AG04450 (cell line): ENCODE measurements at regions not wholly inside any gene's neighbourhood (a gene's known extent, or its start where the extent isn't known, plus 50 kb on each side); places are given as distances from the start of the nearest gene placed in this dataset.

Experiments used
- CTCF ChIA-PET: fragments of 300-600, 350-600 bp; formaldehyde crosslinking; extraction: SDS; loops from one replicate; lab custom pipeline; 2022; ENCODE audit warnings: antibody characterized with exemption, inconsistent platforms; lab: Charles Lee
- POLR2A ChIA-PET: fragments of 350-600 bp; formaldehyde crosslinking; extraction: SDS; loops from one replicate; lab custom pipeline; 2021; ENCODE audit warnings: antibody characterized with exemption, inconsistent platforms; lab: Yijun Ruan, JAX
- DNase-seq: peaks from one replicate; pipeline ENCODE4 v3.0.0-alpha.2; 2011; ENCODE audit warnings: low read depth, low spot score
- H3K27ac ChIP-seq: one replicate; pipeline ENCODE4 v1.5.1; 2012; ENCODE audit warnings: low read depth, low read length, control low read depth
- H3K27me3 ChIP-seq: one replicate; pipeline ENCODE4 v1.6.0; 2012; ENCODE audit warnings: low read length; ENCODE audit not compliant: control insufficient read depth, insufficient read depth
- H3K4me3 ChIP-seq: 2 replicates; pipeline ENCODE4 v1.5.1; 2011; ENCODE audit warnings: mild to moderate bottlenecking, low read depth, low read length, control low read depth
- H3K9me3 ChIP-seq: 2 replicates; pipeline ENCODE4 v1.5.1; 2012; ENCODE audit warnings: low read length; ENCODE audit not compliant: control insufficient read depth, insufficient read depth
- TF ChIP-seq, protein P1 (sequence below): IDR thresholded peaks from 2 replicates; pipeline ENCODE4 v1.5.1; 2011; ENCODE audit warnings: low read depth, low read length, control low read depth, inconsistent platforms

GRCh38 chr6:41455410-41455809, 90.8 kb upstream of the FOXP4 start:
- POLR2A ChIA-PET, result no interaction called here
- TF ChIP-seq, protein P1, sequence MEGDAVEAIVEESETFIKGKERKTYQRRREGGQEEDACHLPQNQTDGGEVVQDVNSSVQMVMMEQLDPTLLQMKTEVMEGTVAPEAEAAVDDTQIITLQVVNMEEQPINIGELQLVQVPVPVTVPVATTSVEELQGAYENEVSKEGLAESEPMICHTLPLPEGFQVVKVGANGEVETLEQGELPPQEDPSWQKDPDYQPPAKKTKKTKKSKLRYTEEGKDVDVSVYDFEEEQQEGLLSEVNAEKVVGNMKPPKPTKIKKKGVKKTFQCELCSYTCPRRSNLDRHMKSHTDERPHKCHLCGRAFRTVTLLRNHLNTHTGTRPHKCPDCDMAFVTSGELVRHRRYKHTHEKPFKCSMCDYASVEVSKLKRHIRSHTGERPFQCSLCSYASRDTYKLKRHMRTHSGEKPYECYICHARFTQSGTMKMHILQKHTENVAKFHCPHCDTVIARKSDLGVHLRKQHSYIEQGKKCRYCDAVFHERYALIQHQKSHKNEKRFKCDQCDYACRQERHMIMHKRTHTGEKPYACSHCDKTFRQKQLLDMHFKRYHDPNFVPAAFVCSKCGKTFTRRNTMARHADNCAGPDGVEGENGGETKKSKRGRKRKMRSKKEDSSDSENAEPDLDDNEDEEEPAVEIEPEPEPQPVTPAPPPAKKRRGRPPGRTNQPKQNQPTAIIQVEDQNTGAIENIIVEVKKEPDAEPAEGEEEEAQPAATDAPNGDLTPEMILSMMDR, result no peak
- peaks cover 18% of the 10 kb centered on the region for H3K27me3 ChIP-seq

DNA sequence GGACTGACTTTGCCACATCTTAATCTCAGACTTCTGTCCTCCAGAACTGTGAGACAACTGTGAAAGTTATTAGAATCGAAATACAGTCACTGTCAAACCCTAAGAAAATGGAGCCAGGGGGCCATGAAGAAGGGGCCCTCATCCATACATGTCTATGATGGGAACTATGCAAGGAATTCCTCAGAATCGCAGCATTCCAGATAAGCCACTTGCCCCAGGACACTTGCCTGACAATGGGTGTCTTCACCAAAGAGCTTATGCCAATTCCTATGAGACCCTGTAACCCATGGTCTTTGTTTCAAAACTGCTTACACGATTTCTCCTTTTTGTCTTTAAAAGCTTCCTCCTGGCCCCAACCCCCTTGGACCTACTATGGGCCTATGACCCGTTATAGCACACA, 90.4 kb upstream of the FOXP4 start:
- POLR2A ChIA-PET, result interaction anchor here (0.9 kb wide), 1 partner anchor 12 kb away, joined by 3 read pairs; no protein-coding TSS in a partner anchor
- TF ChIP-seq, protein P1, result no peak
- H3K27ac ChIP-seq, result no peak overlapping the region
- H3K27me3 ChIP-seq, result peaks cover 16% of the 10 kb centered on the region
- no peak overlapping the region for H3K4me3 ChIP-seq
- no peak for DNase-seq
- no peaks in the 10 kb centered on the region; the same call in 1 of the 2 replicates for H3K9me3 ChIP-seq
- CTCF ChIA-PET, result interaction anchor here (1.2 to 1.8 kb wide), 2 partner anchors 13 to 88 kb away, joined by 3 to 9 read pairs; no protein-coding TSS in a partner anchor

More at GRCh38 chr6:41455410-41455809, 90.8 kb upstream of the FOXP4 start:
- H3K9me3 ChIP-seq, result no peaks in the 10 kb centered on the region; the same call in 1 of the 2 replicates
- H3K4me3 ChIP-seq, result no peak overlapping the region
- CTCF ChIA-PET, result interaction anchor here (1.8 kb wide), 1 partner anchor 12 kb away, joined by 9 read pairs; no protein-coding TSS in a partner anchor
- no peak overlapping the region for H3K27ac ChIP-seq
- DNase-seq, result no peak

- TF ChIP-seq, protein P1, result no peak
- ChIA-PET POLR2A (no interaction called here), CTCF (interaction anchor here (1.2 to 1.8 kb wide), 3 partner anchors 14 to 145 kb away, joined by 3 to 9 read pairs (median 4); no protein-coding TSS in a partner anchor)
- no peaks in the 10 kb centered on the region; the same call in 1 of the 2 replicates for H3K9me3 ChIP-seq
- H3K27me3 ChIP-seq, result peaks cover 16% of the 10 kb centered on the region
- no peak overlapping the region for H3K4me3 ChIP-seq
- no peak for DNase-seq
- no peak overlapping the region for H3K27ac ChIP-seq
Measured at GRCh38 chr6:41457303-41457670, 88.9 kb upstream of the FOXP4 start.

GRCh38 chr6:41459738-41460137, 86.4 kb upstream of the FOXP4 start:
- TF ChIP-seq, protein P1, result no peak
- no peak overlapping the region for H3K4me3 ChIP-seq
- peaks cover 14% of the 10 kb centered on the region for H3K27me3 ChIP-seq
- ChIA-PET CTCF (interaction anchor here (3.8 kb wide), 1 partner anchor 35 kb away, joined by 12 read pairs; no protein-coding TSS in a partner anchor), POLR2A (no interaction called here)
- no peaks in the 10 kb centered on the region for H3K9me3 ChIP-seq
- no peak for DNase-seq
- no peak overlapping the region for H3K27ac ChIP-seq

DNA sequence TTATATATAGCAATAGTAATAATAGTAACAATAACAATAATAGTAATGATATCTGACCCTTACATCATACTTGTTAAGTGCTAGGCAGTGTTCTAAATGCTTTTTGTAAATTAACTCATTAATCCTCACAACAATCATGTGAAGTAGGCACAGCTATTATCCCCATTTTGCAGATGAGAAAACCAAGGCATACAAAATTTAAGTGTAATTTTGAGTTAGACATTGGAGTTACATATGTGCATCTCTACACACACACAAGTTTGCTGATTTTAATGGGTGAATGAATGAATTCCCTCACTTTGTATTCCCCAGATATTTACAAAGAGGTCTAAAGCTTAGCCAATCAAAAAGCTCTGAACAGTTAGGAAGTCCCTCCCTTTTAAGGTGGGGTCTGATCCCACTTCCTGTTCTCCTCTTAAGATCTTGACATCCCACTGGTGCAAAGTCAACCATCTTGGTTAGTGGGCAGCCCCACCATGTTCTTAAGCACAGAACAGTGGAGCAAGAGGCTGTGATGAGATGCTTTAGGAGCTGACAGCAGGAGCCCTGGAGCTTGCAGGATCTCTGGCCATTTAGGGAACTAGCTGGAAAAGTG, 85.3 kb upstream of the FOXP4 start:
- ChIA-PET CTCF (interaction anchor here (0.5 to 3.8 kb wide), 4 partner anchors 17 to 142 kb away, joined by 5 to 12 read pairs (median 6); no protein-coding TSS in a partner anchor), POLR2A (interaction anchor here (0.5 to 1.3 kb wide), 2 partner anchors 62 to 71 kb away, joined by 3 to 4 read pairs; no protein-coding TSS in a partner anchor)
- TF ChIP-seq, protein P1, result no peak
- Histone ChIP-seq H3K9me3 (no peaks in the 10 kb centered on the region), H3K27ac (no peak overlapping the region), H3K4me3 (no peak overlapping the region), H3K27me3 (peaks cover 9% of the 10 kb centered on the region)
- no peak for DNase-seq
